Adrenal gland (tissue), 9 donors: ENCODE measurements at regions not wholly inside any gene's neighbourhood (a gene's known extent, or its start where the extent isn't known, plus 50 kb on each side); places are given as distances from the start of the nearest gene placed in this dataset.

Experiments
- DNase-seq, 7 donors: peaks; one replicate each; pipeline ENCODE4 v3.0.0-alpha.2; 2019 to 2020
- H3K27ac ChIP-seq, 5 donors: fragments of 200-600 bp; sonication (generic) in 4 of 5; 1 replicate in 3 of 5; 2 replicates in 2 of 5; pipeline versions ENCODE4 v1.5.1 to v1.8.0; 2016 to 2020; ENCODE audit warnings: mild to moderate bottlenecking in 1 of 5
- H3K27me3 ChIP-seq: fragments of 200-600 bp; 2 replicates; pipeline ENCODE4 v1.8.0; 2021
- H3K36me3 ChIP-seq, 2 donors: fragments of 200-600 bp; replicated peaks in 1 of 2; 1 replicate in 1 of 2; 2 replicates in 1 of 2; pipeline versions ENCODE4 v1.5.1 to v1.8.0; 2018 to 2022
- H3K4me1 ChIP-seq, 2 donors: fragments of 200-600 bp; replicated peaks in 1 of 2; 1 replicate in 1 of 2; 2 replicates in 1 of 2; pipeline versions ENCODE4 v1.5.1 to v1.8.0; 2018 to 2021
- H3K4me3 ChIP-seq, 4 donors: fragments of 200-600 bp; sonication (generic) in 3 of 4; one replicate each; pipeline ENCODE4 v1.5.1; 2016 to 2018
- H3K9me3 ChIP-seq, 3 donors: fragments of 200-600 bp; sonication (generic) in 1 of 3; replicated peaks in 1 of 3; 1 replicate in 2 of 3; 2 replicates in 1 of 3; pipeline versions ENCODE4 v1.5.1 to v1.8.0; 2016 to 2021
- CTCF ChIP-seq, 6 experiments: fragments of 450-650 bp in 4 of 6; fragments of 200-600 bp in 2 of 6; sonication (generic) in 1 of 6; IDR thresholded peaks; 1 replicate in 5 of 6; 2 replicates in 1 of 6; pipeline versions ENCODE4 v1.5.1 to v1.8.0; 2016 to 2021; ENCODE audit warnings: antibody characterized with exemption in 6 of 6, mild to moderate bottlenecking in 2 of 6, moderate library complexity in 1 of 6
- POLR2A ChIP-seq, 2 donors: fragments of 450-650 bp; IDR thresholded peaks; one replicate each; pipeline ENCODE4 v1.6.1; 2017; ENCODE audit warnings: antibody characterized with exemption in 2 of 2, mild to moderate bottlenecking in 2 of 2, moderate library complexity in 1 of 2
- WGBS, 4 donors: extraction: QIAGEN DNeasy Blood & Tissue Kit in 2 of 4; methylation state at CpG; one replicate each; pipeline versions ENCODE4 v1.1.5 to v1.1.7; 2013 to 2017; 5-methylcytosine and 5-hydroxymethylcytosine counted together
- intact Hi-C, 2 donors: fragments of 100-400 bp; cut with DNase I; formaldehyde crosslinking; loops; one replicate each; pipeline versions ENCODE4 v1.14.1 to v1.15.0; 2022 to 2023
- donor health status: healthy with polysubstance abuse.
- donor health status: Bipolar disorder and iron deficiency.
- donor health status: DM: yes; HTN: yes; CAD: no.
- donor health status: DM: no; HTN: no; CAD: no.
- donor health status: DM: no; HTN: no; CAD: no.

- no peak for DNase-seq
- Histone ChIP-seq H3K27me3 (no peaks in the 10 kb centered on the region), H3K4me3 (no peak overlapping the region), H3K4me1 (no peaks in the 10 kb centered on the region), H3K9me3 (no peaks in the 10 kb centered on the region), H3K36me3 (no peaks in the 10 kb centered on the region), H3K27ac (no peak overlapping the region)
- intact Hi-C loops: no loop called here
- no peak for TF ChIP-seq CTCF (IDR thresholded peaks at IDR 0.05)
- no peak for TF ChIP-seq POLR2A (IDR thresholded peaks at IDR 0.05)
- WGBS, 4 donors: 80 to 100% (median 96%) methylated on average over 1 to 2 of the region's 2 CpGs
Observed at GRCh38 chr2:41972179-41972578, 75.6 kb upstream of the PKDCC start.

- no peak for DNase-seq
- Histone ChIP-seq H3K4me1 (no peaks in the 10 kb centered on the region), H3K27me3 (no peaks in the 10 kb centered on the region), H3K4me3 (no peak overlapping the region), H3K27ac (no peak overlapping the region), H3K9me3 (no peaks in the 10 kb centered on the region), H3K36me3 (no peaks in the 10 kb centered on the region)
- no peak for TF ChIP-seq CTCF (IDR thresholded peaks at IDR 0.05)
- TF ChIP-seq POLR2A (IDR thresholded peaks at IDR 0.05): no peak
- WGBS, 4 donors: 83 to 91% (median 88%) methylated on average over 8 of the region's 8 CpGs
- intact Hi-C loops: no loop called here
Observed at GRCh38 chr2:41972819-41973218, 75.0 kb upstream of the PKDCC start.

- no peak overlapping the region for H3K27ac ChIP-seq
- H3K9me3 ChIP-seq: no peaks in the 10 kb centered on the region
- no peak overlapping the region for H3K4me3 ChIP-seq
- TF ChIP-seq CTCF (IDR thresholded peaks at IDR 0.05) (no peak), POLR2A (IDR thresholded peaks at IDR 0.05) (no peak)
- intact Hi-C loops: no loop called here
- 73 to 92% (median 84%) methylated on average over 2 to 4 of the region's 4 CpGs for WGBS, 4 donors
- H3K27me3 ChIP-seq: no peaks in the 10 kb centered on the region
- no peaks in the 10 kb centered on the region for H3K36me3 ChIP-seq
- DNase-seq: no peak
- H3K4me1 ChIP-seq: no peaks in the 10 kb centered on the region
Observed at GRCh38 chr2:41973871-41974270, 74.0 kb upstream of the PKDCC start.

GRCh38 chr2:41981417-41981816, 66.4 kb upstream of the PKDCC start:
- WGBS, 4 donors: 56 to 73% (median 61%) methylated on average over 1 of the region's 1 CpG

More at GRCh38 chr2:41981417-41981816, 66.4 kb upstream of the PKDCC start:
- Histone ChIP-seq H3K9me3 (no peaks in the 10 kb centered on the region), H3K4me1 (no peaks in the 10 kb centered on the region), H3K36me3 (no peaks in the 10 kb centered on the region), H3K27me3 (no peaks in the 10 kb centered on the region), H3K27ac (no peak overlapping the region), H3K4me3 (no peak overlapping the region)
- TF ChIP-seq POLR2A (IDR thresholded peaks at IDR 0.05) (no peak), CTCF (IDR thresholded peaks at IDR 0.05) (no peak)
- no peak for DNase-seq
- intact Hi-C loops: no loop called here
